DND-41 (cell line): ENCODE measurements at regions not wholly inside any gene's neighbourhood (a gene's known extent, or its start where the extent isn't known, plus 50 kb on each side); places are given as distances from the start of the nearest gene placed in this dataset.

ENCODE experiments used
- ATAC-seq: fragments of 200-7000 bp; cut with Tn5 transposase; 3 replicates; pipeline ENCODE4 v1.9.1; 2021; ENCODE audit warnings: low read depth; ENCODE audit not compliant: insufficient read depth
- DNase-seq: peaks from one replicate; pipeline ENCODE4 v3.0.0-alpha.2; 2020
- H2AFZ ChIP-seq: 2 replicates; pipeline ENCODE4 v1.6.0; 2012; ENCODE audit warnings: low read depth, low read length
- H3K27ac ChIP-seq: 2 replicates; pipeline ENCODE4 v1.5.1; 2012; ENCODE audit warnings: low read length, inconsistent platforms
- H3K27me3 ChIP-seq: fragments of 200-600 bp; sonication (generic); 2 replicates; pipeline ENCODE4 v1.6.0; 2012; ENCODE audit warnings: low read length, mild to moderate bottlenecking, inconsistent platforms; ENCODE audit not compliant: insufficient read depth, poor library complexity
- H3K36me3 ChIP-seq: 2 replicates; pipeline ENCODE4 v1.5.1; 2012; ENCODE audit warnings: low read length, inconsistent platforms; ENCODE audit not compliant: insufficient read depth
- H3K4me1 ChIP-seq: 2 replicates; pipeline ENCODE4 v1.5.1; 2012; ENCODE audit warnings: mild to moderate bottlenecking, low read length; ENCODE audit not compliant: insufficient read depth
- H3K4me2 ChIP-seq: 2 replicates; pipeline ENCODE4 v1.6.0; 2012; ENCODE audit warnings: mild to moderate bottlenecking, moderate library complexity, low read length, inconsistent platforms; ENCODE audit not compliant: insufficient read depth
- H3K4me3 ChIP-seq, 2 experiments: fragments of 200-600 bp in 1 of 2; shearing (Covaris generic) in 1 of 2; 2 replicates each; pipeline ENCODE4 v1.5.1; 2012 to 2016; ENCODE audit warnings: inconsistent platforms in 2 of 2, low read length in 2 of 2, mild to moderate bottlenecking in 2 of 2, low read depth in 1 of 2, moderate library complexity in 1 of 2
- H3K79me2 ChIP-seq: 2 replicates; pipeline ENCODE4 v1.6.0; 2012; ENCODE audit warnings: low read length, inconsistent platforms; ENCODE audit not compliant: insufficient read depth
- H3K9ac ChIP-seq: 2 replicates; pipeline ENCODE4 v1.6.0; 2012; ENCODE audit warnings: low read depth, mild to moderate bottlenecking, inconsistent platforms, low read length, moderate library complexity
- H3K9me3 ChIP-seq: 2 replicates; pipeline ENCODE4 v1.5.1; 2012; ENCODE audit warnings: low read length, moderate library complexity, mild to moderate bottlenecking, inconsistent platforms; ENCODE audit not compliant: insufficient read depth, severe bottlenecking
- H4K20me1 ChIP-seq: 2 replicates; pipeline ENCODE4 v1.6.0; 2012; ENCODE audit warnings: low read length; ENCODE audit not compliant: insufficient read depth
- EZH2 ChIP-seq: IDR thresholded peaks from 3 replicates; pipeline ENCODE4 v1.6.1; 2012; ENCODE audit warnings: borderline replicate concordance, low read depth, mild to moderate bottlenecking, moderate library complexity, low read length, inconsistent platforms; ENCODE audit not compliant: severe bottlenecking
- TF ChIP-seq, protein P1 (sequence below): IDR thresholded peaks from 2 replicates; pipeline ENCODE4 v1.5.1; 2012; ENCODE audit warnings: borderline replicate concordance, low read length, moderate library complexity, mild to moderate bottlenecking; ENCODE audit not compliant: poor library complexity, severe bottlenecking; ENCODE audit errors: extremely low read depth

DNA sequence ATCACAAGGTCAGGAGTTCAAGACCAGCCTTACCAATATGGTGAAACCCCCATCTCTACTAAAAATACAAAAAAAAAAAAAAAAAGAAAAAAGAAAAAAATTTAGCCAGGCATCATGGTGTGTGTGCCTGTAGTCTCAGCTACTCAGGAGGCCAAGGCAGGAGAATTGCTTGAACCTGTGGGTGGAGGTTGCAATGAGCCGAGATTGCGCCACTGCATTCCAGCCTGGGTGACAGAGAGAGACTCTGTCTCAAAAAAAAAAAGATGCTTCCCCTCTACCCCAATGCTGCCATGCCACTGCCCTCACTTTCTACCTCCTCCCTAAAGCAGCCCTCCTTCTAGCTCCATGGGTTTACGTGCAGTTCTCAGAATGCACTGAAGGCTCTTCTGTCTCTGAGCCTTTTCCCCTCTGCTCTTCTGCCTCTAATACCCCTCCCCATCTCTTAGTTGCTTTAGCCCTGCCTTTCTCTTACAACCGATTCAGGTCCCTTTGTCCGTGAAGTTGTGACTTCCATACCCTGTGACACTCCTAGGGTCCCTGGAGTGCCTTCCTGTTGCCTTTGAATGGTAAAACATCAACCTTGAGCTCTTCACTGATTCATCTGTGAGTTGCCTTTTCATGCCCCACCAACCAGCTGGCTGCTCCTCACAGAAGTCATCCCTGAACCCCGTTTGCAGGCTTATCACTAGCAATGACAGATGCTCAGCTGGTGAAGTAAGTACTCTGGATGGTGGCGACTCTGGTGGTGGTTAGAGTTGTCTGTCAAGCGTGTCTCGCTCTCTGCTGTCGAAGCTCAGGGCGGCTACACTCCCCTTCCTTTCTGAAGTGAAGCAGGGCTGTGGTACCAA lies 234.9 kb downstream of the RHOU start:
- no peak for DNase-seq
- ATAC-seq = no peak
- H3K27ac ChIP-seq = no peak overlapping the region
- H3K9ac ChIP-seq = no peak overlapping the region
- H3K79me2 ChIP-seq = no peaks in the 10 kb centered on the region
- no peak overlapping the region for H3K4me3 ChIP-seq
- no peak overlapping the region for H2AFZ ChIP-seq
- H3K9me3 ChIP-seq = no peaks in the 10 kb centered on the region
- no peaks in the 10 kb centered on the region for H3K4me1 ChIP-seq
- H3K4me2 ChIP-seq = no peak overlapping the region
- no peaks in the 10 kb centered on the region for H4K20me1 ChIP-seq
- H3K36me3 ChIP-seq = no peaks in the 10 kb centered on the region
- H3K27me3 ChIP-seq = peaks cover 7% of the 10 kb centered on the region
- no peak for TF ChIP-seq EZH2
- TF ChIP-seq, protein P1, sequence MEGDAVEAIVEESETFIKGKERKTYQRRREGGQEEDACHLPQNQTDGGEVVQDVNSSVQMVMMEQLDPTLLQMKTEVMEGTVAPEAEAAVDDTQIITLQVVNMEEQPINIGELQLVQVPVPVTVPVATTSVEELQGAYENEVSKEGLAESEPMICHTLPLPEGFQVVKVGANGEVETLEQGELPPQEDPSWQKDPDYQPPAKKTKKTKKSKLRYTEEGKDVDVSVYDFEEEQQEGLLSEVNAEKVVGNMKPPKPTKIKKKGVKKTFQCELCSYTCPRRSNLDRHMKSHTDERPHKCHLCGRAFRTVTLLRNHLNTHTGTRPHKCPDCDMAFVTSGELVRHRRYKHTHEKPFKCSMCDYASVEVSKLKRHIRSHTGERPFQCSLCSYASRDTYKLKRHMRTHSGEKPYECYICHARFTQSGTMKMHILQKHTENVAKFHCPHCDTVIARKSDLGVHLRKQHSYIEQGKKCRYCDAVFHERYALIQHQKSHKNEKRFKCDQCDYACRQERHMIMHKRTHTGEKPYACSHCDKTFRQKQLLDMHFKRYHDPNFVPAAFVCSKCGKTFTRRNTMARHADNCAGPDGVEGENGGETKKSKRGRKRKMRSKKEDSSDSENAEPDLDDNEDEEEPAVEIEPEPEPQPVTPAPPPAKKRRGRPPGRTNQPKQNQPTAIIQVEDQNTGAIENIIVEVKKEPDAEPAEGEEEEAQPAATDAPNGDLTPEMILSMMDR = no peak

DNA sequence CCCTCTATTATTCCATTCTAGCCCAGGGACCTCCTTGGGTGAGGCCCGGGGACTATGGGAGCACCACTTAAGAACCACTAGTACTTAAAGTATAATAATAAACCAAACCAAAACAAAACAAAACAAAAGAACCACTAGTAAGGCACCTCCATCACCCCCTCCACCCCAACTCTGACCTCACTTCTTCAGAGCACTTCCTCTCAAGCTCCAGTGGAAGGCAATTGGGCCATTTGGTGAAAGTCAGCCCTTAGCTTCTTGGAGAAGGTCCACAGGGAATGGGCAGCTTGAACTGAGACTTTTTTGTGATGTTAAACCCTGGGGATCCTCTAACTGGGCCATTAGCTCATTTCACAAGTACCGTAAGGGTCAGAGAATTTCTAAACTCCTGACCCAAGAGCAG lies 237.3 kb downstream of the RHOU start:
- no peak overlapping the region for H2AFZ ChIP-seq
- no peak overlapping the region for H3K4me2 ChIP-seq
- H3K9ac ChIP-seq = no peak overlapping the region
- no peaks in the 10 kb centered on the region for H3K79me2 ChIP-seq
- DNase-seq (no peak), ATAC-seq (no peak)
- no peaks in the 10 kb centered on the region for H3K36me3 ChIP-seq
- TF ChIP-seq, protein P1 = no peak
- TF ChIP-seq EZH2 = no peak
- no peaks in the 10 kb centered on the region for H3K4me1 ChIP-seq
- peaks cover 2% of the 10 kb centered on the region for H3K27me3 ChIP-seq
- H3K9me3 ChIP-seq = no peaks in the 10 kb centered on the region
- no peak overlapping the region for H3K4me3 ChIP-seq
- no peaks in the 10 kb centered on the region for H4K20me1 ChIP-seq
- no peak overlapping the region for H3K27ac ChIP-seq

DNA sequence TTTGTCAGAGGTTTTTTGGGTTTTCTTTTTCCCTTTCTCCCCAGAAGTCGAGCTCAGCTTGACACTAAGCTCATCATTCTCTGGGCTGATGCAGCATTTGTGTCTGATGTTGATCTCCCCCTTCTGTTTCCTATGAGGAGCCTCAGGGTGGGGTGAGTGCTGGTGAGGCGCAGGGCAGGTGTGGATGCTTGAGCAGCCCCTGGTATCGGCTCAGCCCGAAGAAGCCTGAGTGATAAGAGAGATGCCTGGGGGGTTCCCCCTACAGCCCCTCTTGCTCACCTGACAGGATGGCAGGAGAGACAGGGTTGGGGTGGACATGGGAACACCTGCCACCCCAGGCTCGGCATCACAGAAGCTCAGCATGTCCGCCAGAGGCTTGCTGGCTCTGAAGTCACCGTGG lies 239.0 kb downstream of the RHOU start:
- no peak for TF ChIP-seq EZH2
- TF ChIP-seq, protein P1 = no peak
- Histone ChIP-seq H4K20me1 (no peaks in the 10 kb centered on the region), H3K27me3 (peaks cover 2% of the 10 kb centered on the region), H3K4me3 (no peak overlapping the region), H3K9ac (no peak overlapping the region), H3K4me1 (no peaks in the 10 kb centered on the region), H3K27ac (no peak overlapping the region), H2AFZ (no peak overlapping the region), H3K36me3 (no peaks in the 10 kb centered on the region), H3K79me2 (no peaks in the 10 kb centered on the region), H3K4me2 (no peak overlapping the region), H3K9me3 (no peaks in the 10 kb centered on the region)
- DNase-seq (no peak), ATAC-seq (no peak)
